T-helper 17 cell (primary cell): ENCODE measurements at regions not wholly inside any gene's neighbourhood (a gene's known extent, or its start where the extent isn't known, plus 50 kb on each side); places are given as distances from the start of the nearest gene placed in this dataset.
A peak's percentile ranks its signal among the peaks of the same experiment; 100 is the strongest.
"Not testable (repeated sequence)": the region's sequence is repeated elsewhere in the genome, so short reads cannot be mapped to it uniquely, and the experiment has no call there.

Experiments used
- ATAC-seq: fragments of 150-1000 bp; cut with Tn5 transposase; 2 replicates; pipeline ENCODE4 v1.10.0; 2021; ENCODE audit warnings: mild to moderate bottlenecking, moderate library complexity
- DNase-seq, 3 donors: peaks; one replicate each; pipeline versions ENCODE4 v3.0.0 to v3.0.0-alpha.2; 2020 to 2021
- H3K9me3 ChIP-seq: one replicate; pipeline ENCODE4 v1.7.0; 2013; ENCODE audit warnings: low read length, mild to moderate bottlenecking; ENCODE audit not compliant: control insufficient read depth, poor library complexity, severe bottlenecking
- H3K27ac Mint-ChIP-seq: one replicate; pipeline ENCODE4 v1.8.0; 2022; ENCODE audit warnings: mild to moderate bottlenecking, moderate library complexity, mixed read lengths
- H3K27me3 Mint-ChIP-seq: one replicate; pipeline ENCODE4 v1.8.0; 2022; ENCODE audit warnings: mixed read lengths
- H3K36me3 Mint-ChIP-seq: one replicate; pipeline ENCODE4 v1.8.0; 2022; ENCODE audit warnings: low read depth, mixed read lengths
- H3K4me1 Mint-ChIP-seq: one replicate; pipeline ENCODE4 v1.8.0; 2022; ENCODE audit warnings: mild to moderate bottlenecking, mixed read lengths
- H3K4me3 Mint-ChIP-seq: one replicate; pipeline ENCODE4 v1.8.0; 2022; ENCODE audit warnings: mild to moderate bottlenecking, moderate library complexity, mixed read lengths

- H3K4me1 Mint-ChIP-seq, DNase-seq, H3K27ac Mint-ChIP-seq, H3K4me3 Mint-ChIP-seq, H3K27me3 Mint-ChIP-seq, H3K36me3 Mint-ChIP-seq, H3K9me3 ChIP-seq: not testable (repeated sequence)
- peak; percentile 20 for ATAC-seq
Observed at GRCh38 chr21:10416691-10417447, 104.5 kb upstream of the TPTE start.

GRCh38 chr21:10417551-10418002 is 103.8 kb upstream of the TPTE start:
- not testable (repeated sequence) for H3K36me3 Mint-ChIP-seq, H3K27ac Mint-ChIP-seq, H3K9me3 ChIP-seq, DNase-seq, H3K27me3 Mint-ChIP-seq, H3K4me1 Mint-ChIP-seq, H3K4me3 Mint-ChIP-seq, ATAC-seq

GRCh38 chr21:10418250-10419048 is 102.9 kb upstream of the TPTE start:
- H3K9me3 ChIP-seq, H3K4me1 Mint-ChIP-seq, DNase-seq, H3K27ac Mint-ChIP-seq, ATAC-seq, H3K4me3 Mint-ChIP-seq, H3K36me3 Mint-ChIP-seq, H3K27me3 Mint-ChIP-seq: not testable (repeated sequence)

DNA sequence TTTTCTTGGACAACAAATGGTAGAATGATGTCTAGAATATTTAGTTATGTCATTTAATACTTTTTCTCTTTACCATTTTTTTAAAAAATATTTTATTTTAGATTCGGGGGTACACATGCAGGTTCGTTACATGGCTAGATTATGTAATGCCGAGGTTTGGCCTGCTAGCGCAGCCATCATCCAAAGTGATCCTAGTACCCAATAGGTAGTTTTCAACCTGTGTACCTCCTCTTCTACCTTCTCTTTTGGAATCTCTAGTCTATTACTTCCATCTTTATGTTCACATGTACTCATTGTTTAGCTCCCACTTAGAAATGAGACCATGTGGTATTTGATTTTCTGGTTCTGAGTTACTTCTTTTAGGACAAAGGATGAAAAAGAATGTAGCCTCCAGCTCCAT is 100.2 kb upstream of the TPTE start:
- not testable (repeated sequence) for DNase-seq, H3K27ac Mint-ChIP-seq, H3K36me3 Mint-ChIP-seq, H3K9me3 ChIP-seq, H3K4me1 Mint-ChIP-seq, H3K4me3 Mint-ChIP-seq, H3K27me3 Mint-ChIP-seq, ATAC-seq

DNA sequence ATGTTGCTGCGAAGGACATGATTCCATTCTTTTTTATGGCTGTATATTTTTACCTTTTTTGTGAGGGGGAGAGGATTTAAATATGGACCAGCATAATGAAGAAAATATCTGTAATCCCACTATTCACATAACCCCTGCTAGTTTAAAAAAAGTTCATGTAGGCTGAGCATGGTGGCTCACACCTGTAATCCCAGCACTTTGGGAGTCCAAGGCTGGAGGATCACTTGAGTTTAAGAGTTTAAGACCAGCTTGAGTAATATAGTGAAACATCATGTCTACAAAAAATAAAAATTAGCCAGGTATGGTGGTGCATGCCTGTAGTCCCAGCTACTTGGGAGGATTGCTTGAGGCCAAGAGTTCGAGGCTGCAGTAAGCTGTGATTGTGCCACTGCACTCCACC is 99.8 kb upstream of the TPTE start:
- H3K4me3 Mint-ChIP-seq, DNase-seq, H3K27me3 Mint-ChIP-seq, ATAC-seq, H3K4me1 Mint-ChIP-seq, H3K36me3 Mint-ChIP-seq, H3K27ac Mint-ChIP-seq, H3K9me3 ChIP-seq: not testable (repeated sequence)

- not testable (repeated sequence) for DNase-seq, H3K36me3 Mint-ChIP-seq, H3K9me3 ChIP-seq, H3K27ac Mint-ChIP-seq, H3K4me3 Mint-ChIP-seq, ATAC-seq, H3K4me1 Mint-ChIP-seq, H3K27me3 Mint-ChIP-seq
Observed at GRCh38 chr21:10424097-10424886, 97.1 kb upstream of the TPTE start.

GRCh38 chr21:10424887-10425145 is 96.6 kb upstream of the TPTE start:
- not testable (repeated sequence) for H3K36me3 Mint-ChIP-seq, ATAC-seq, H3K4me3 Mint-ChIP-seq, H3K9me3 ChIP-seq, H3K4me1 Mint-ChIP-seq, H3K27me3 Mint-ChIP-seq, DNase-seq, H3K27ac Mint-ChIP-seq

GRCh38 chr21:10425856-10426255 is 95.5 kb upstream of the TPTE start:
- Mint-ChIP-seq H3K27me3 (no peaks in the 10 kb centered on the region), H3K27ac (no peak overlapping the region), H3K4me3 (no peak overlapping the region), H3K36me3 (no peaks in the 10 kb centered on the region), H3K4me1 (no peaks in the 10 kb centered on the region)
- ATAC-seq (no peak), DNase-seq (no peak)
- H3K9me3 ChIP-seq, result peaks cover 4% of the 10 kb centered on the region

GRCh38 chr21:10426812-10427211 is 94.6 kb upstream of the TPTE start:
- not testable (repeated sequence) for H3K4me1 Mint-ChIP-seq, H3K27ac Mint-ChIP-seq, H3K4me3 Mint-ChIP-seq, ATAC-seq, H3K36me3 Mint-ChIP-seq, H3K9me3 ChIP-seq, H3K27me3 Mint-ChIP-seq, DNase-seq

DNA sequence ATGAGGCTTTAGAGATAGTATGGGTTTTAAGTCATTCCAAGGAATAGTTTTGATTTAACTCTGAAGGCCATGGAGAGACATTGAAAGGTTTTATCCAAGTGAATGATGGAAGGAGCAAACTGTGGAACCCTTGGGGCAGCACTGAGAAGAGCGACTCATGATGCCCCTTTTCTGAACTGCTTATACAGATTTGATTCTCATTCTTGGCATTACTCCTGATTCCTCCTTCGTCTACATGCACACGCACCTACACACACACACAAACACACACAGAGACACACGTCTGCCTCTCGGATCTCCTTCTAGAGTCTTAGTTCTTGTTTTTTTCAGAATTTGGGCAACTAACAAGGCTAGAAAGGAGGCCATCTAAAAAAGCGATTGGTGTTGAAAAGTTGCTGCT is 94.1 kb upstream of the TPTE start:
- H3K9me3 ChIP-seq, ATAC-seq, H3K36me3 Mint-ChIP-seq, H3K4me1 Mint-ChIP-seq, H3K4me3 Mint-ChIP-seq, H3K27ac Mint-ChIP-seq, DNase-seq, H3K27me3 Mint-ChIP-seq: not testable (repeated sequence)

GRCh38 chr21:10428981-10429534 is 92.3 kb upstream of the TPTE start:
- H3K9me3 ChIP-seq, DNase-seq, H3K36me3 Mint-ChIP-seq, H3K27ac Mint-ChIP-seq, ATAC-seq, H3K4me3 Mint-ChIP-seq, H3K4me1 Mint-ChIP-seq, H3K27me3 Mint-ChIP-seq: not testable (repeated sequence)

DNA sequence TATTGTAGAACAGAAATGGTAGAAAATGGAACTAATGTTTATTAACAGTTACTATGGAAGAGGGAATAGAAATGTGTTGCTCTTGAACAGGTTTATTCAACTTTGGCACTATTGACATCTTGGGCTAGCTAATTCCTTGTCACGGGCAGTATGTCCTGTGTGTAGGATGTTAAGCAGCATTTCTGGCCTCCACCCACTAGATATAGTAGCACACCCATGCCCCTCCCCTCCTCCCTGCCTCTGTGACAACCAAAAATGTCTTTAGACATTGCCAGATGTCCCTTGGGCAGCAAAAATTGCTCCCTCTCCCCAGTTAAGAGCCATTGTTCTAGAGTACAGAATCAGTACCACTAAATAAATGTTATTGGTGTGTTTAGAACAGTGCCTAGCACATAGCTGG is 91.4 kb upstream of the TPTE start:
- DNase-seq, result no peak
- H3K36me3 Mint-ChIP-seq, result no peaks in the 10 kb centered on the region
- H3K4me1 Mint-ChIP-seq, result no peaks in the 10 kb centered on the region
- no peaks in the 10 kb centered on the region for H3K27me3 Mint-ChIP-seq
- H3K27ac Mint-ChIP-seq, result no peak overlapping the region
- peaks cover 8% of the 10 kb centered on the region for H3K9me3 ChIP-seq
- ATAC-seq, result no peak
- H3K4me3 Mint-ChIP-seq, result no peak overlapping the region

- not testable (repeated sequence) for H3K4me1 Mint-ChIP-seq, H3K9me3 ChIP-seq, H3K4me3 Mint-ChIP-seq, H3K27me3 Mint-ChIP-seq, H3K36me3 Mint-ChIP-seq, H3K27ac Mint-ChIP-seq, ATAC-seq, DNase-seq
Observed at GRCh38 chr21:10431995-10432394, 89.4 kb upstream of the TPTE start.
